HTR-8/SVneo (cell line): ENCODE measurements at regions not wholly inside any gene's neighbourhood (a gene's known extent, or its start where the extent isn't known, plus 50 kb on each side); places are given as distances from the start of the nearest gene placed in this dataset.

ENCODE experiments used
- DNase-seq: peaks from one replicate; pipeline ENCODE4 v3.0.0; 2011; ENCODE audit warnings: low spot score, mixed read lengths; ENCODE audit not compliant: insufficient read length
- FAIRE-seq: peaks from 2 replicates; lab custom pipeline; 2011; peaks lifted over from hg19 to GRCh38; lab: Jason Lieb, UNC

- DNase-seq, result no peak
- peak; percentile 98 for FAIRE-seq
Observed at GRCh38 chr20:61120595-61121515, 131.2 kb upstream of the CDH4 start.

DNA sequence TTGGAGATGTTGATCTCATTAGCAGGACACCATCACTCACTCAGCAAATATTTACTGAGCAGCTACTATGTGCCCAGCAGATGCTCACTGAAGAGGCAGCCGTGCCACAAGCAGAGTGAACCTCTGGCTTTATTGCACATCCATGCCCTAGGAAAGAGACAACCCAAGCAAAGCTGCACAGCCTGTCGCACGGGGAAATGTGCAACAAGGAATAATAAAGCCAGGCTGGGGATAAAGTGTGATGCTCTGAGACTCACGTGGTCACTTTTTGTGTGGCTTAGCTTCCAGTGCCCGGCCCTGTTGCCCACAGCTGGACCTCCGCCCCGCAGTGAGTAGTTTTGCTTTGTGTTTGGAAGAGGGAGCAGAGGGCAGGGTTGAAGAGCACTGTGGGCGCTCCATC lies 130.4 kb upstream of the CDH4 start:
- FAIRE-seq (no peak), DNase-seq (no peak)

- no peak for FAIRE-seq
Observed at GRCh38 chr20:61123286-61123685, 128.8 kb upstream of the CDH4 start.

DNA sequence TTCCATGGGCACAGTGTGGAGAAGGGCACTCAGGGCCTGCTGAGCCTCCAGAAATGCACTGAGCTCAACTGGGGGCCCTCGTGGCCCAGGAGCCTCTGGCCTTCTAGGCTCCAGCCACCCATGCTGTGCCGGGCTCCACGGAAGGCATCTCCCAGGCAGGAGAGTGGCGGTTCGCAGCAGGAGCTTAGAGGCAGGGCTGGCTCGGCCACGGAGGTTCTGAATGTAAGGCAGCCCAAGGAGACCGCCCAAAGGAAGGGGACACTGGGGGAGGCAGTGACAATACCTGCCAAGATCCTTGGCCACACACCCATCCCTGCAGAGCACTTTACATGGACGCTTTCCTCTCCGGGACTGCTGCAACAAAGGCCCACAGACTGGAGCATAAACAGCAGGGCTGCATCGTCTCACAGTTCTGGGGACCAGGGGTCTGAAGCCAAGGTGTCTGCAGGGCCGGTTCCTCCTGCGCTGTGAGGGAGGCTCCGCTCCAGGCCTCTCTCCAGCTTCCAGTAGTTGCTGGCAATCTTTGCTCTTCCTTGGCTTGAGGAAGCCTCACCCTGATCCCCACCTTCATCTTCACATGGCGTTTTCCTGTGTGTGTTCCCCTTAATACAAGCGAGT lies 128.2 kb upstream of the CDH4 start:
- DNase-seq (no peak), FAIRE-seq (no peak)

More at GRCh38 chr20:61123286-61123685, 128.8 kb upstream of the CDH4 start:
- no peak for DNase-seq

DNA sequence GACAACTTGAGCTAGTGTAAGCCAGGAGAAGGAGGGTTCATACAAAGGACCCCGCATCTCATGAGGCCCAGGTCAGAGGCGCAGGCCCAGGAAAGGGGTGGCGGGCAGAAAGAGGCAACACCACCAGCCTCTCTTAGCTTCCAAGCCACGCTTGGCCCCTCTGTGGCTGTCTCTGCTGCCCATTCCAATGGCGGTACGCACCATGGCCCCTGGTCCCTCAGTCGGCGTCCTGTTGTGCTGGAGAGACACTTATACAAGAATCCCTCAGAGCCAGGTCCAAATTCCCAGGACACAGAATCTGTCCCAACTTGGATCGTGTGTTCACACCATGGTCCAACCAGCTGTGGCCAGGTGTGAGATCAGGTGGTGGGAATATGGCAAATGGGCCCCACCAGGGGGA lies 127.0 kb upstream of the CDH4 start:
- DNase-seq, result no peak
- FAIRE-seq, result peak; percentile 82

- FAIRE-seq (no peak), DNase-seq (no peak)
Observed at GRCh38 chr20:61125546-61126180, 126.4 kb upstream of the CDH4 start.

- FAIRE-seq (peak; percentile 84), DNase-seq (no peak)
Observed at GRCh38 chr20:61126369-61127195, 125.5 kb upstream of the CDH4 start.

DNA sequence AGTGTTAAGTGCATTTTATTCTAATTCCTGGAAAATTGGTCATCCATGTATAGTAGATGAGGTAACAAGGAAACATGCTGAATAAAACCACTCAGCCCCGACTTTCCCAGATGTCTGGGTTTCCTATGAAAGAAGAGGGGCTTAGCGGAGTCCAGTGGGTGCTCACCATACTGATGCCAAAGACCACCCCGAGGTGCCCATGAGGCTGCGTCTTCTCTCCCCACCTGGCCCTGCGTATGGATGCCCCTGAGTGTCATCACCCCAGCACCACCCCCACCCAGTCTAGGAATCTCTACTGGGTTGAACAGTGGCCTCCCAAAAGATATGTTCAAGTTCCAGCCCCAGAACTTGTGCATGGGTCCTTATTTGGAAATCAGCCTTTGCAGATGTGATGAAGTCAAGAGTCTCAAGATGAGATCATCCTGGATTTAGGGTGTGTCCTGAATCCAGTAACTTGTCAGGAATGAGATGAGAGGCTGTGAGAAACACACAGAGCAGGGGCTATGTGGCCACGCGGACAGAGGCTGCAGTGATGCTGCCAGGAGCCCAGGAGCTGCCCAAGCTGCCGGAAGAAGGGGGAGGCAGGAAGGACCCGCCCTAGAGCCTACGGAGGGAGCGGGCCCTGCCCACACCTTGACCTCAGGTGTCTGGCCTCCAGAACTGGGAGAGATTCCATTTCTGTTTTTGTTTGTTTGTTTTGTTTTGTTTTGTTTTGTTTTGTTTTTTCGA lies 124.6 kb upstream of the CDH4 start:
- DNase-seq, result no peak

DNA sequence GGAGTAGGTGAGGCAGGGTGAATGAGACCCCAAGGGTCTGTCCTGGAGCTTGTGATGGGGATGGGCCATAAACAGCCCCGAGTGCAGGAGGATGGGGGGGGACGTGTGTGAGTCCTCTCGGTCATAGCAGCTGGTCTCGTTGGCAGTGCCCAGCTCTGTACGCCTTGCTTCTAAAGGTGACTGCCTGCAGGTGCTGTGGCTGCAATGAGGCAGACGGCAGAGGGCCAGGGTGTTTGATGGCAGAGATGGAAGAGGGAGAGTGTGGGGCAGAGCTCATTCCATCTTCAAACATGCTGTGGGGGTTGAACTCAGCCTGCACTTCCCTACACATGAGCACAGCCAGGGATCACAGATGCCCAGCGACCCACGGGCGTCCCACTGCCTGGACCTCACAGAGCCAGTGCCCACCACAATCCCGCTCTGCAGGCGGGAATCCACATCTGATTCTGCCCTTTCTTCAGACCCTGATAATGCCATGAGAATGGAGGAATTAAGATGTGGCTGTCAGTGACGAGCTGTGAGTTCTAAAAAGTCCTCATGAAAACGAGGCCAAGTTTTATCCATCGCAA lies 123.3 kb upstream of the CDH4 start:
- no peak for DNase-seq
- FAIRE-seq, result peak; percentile 69

More for the DNA sequence above, 124.6 kb upstream of the CDH4 start:
- peak; percentile 77 for FAIRE-seq

DNA sequence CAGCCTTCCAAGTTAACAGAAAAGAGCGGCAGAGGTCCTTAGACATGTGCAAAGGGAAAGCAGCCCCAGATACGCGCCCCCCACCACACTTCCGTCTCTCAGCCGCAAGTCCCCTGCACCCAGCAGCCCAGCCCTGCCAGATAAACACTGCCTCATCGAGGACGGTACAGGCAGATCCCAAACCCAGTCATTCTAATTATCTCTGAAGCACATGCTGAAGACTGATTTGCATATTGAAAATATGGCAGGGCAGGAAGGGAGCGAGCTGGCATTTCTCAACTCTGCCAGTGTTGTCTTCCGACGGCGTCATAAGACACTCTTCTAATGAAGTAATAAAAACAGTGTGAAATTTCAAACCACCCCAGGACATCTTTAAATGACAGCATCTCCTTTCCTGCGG lies 122.8 kb upstream of the CDH4 start:
- no peak for FAIRE-seq

GRCh38 chr20:61130156-61130555 lies 121.9 kb upstream of the CDH4 start:
- no peak for DNase-seq
- FAIRE-seq, result no peak

More for the DNA sequence above, 122.8 kb upstream of the CDH4 start:
- DNase-seq, result no peak

- FAIRE-seq, result no peak
- no peak for DNase-seq
Observed at GRCh38 chr20:61131944-61132343, 120.1 kb upstream of the CDH4 start.

DNA sequence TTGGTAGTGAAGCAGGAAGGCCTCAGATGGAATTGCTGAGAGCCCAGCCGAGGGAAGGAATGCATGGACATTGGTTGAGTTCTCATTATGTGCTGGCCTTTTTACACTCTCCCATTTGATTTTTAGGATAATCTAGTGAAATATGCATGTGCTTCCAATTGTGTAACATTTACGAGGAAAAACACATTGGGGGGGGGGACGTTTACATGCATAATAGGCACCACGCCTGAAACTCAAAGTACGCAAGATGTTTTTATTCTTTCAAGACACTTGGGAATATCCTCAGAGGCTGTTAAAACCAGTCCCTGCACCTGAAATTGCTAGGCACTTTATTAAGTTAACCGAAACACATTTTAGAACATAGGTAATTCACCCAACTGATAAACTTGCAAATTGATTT lies 118.5 kb upstream of the CDH4 start:
- DNase-seq (no peak), FAIRE-seq (peak; percentile 51)

GRCh38 chr20:61134296-61135030 lies 117.6 kb upstream of the CDH4 start:
- FAIRE-seq (peak; percentile 86), DNase-seq (peak; percentile 49)

GRCh38 chr20:61135266-61135665 lies 116.8 kb upstream of the CDH4 start:
- DNase-seq (no peak), FAIRE-seq (peak; percentile 33)

DNA sequence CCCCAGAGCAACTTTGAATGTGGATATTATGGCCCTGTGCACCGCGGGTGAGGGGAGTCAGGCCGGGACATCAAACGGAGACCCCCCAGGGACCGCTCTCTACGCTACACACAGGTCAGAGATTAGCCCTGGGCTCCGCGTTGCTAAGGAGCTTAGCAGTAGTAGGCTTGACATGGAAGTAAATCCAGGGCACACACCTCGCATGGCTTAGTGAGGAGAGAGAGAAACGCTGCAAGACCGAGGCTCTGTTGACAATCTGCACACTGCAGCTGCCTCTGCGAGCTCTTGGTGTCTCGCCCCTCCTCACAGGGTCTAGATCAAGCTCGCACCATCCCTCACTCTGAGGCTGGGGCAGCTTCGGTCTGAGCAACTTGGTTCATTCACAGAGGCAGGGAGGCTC lies 116.1 kb upstream of the CDH4 start:
- DNase-seq (no peak), FAIRE-seq (peak; percentile 72)

- FAIRE-seq, result no peak
- DNase-seq, result no peak
Observed at GRCh38 chr20:61138566-61138965, 113.5 kb upstream of the CDH4 start.

- no peak for FAIRE-seq
- no peak for DNase-seq
Observed at GRCh38 chr20:61139031-61139430, 113.0 kb upstream of the CDH4 start.

DNA sequence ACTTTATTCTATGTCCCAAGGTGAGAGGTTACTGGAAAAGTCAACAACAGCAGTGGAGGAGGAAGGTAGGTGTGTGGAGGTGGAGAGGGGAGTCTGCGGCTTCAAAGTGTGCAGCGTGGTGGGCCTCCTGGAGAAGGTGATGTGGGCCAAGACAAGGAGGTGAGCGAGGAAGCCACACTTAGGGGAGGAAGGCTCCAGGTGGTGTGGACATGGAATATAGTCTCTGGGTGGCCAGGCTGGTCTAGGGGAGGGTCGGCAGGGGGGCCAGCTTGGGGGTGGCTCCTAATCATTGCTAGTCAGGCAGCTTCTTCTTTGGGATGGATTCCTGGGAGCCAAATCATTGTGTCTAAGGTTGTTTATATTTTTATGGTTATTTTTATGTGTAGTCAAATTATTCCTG lies 111.5 kb upstream of the CDH4 start:
- DNase-seq (no peak), FAIRE-seq (no peak)
